ENCODE measurements at regions not wholly inside any gene's neighbourhood (a gene's known extent, or its start where the extent isn't known, plus 50 kb on each side); places are given as distances from the start of the nearest gene placed in this dataset.

DNA sequence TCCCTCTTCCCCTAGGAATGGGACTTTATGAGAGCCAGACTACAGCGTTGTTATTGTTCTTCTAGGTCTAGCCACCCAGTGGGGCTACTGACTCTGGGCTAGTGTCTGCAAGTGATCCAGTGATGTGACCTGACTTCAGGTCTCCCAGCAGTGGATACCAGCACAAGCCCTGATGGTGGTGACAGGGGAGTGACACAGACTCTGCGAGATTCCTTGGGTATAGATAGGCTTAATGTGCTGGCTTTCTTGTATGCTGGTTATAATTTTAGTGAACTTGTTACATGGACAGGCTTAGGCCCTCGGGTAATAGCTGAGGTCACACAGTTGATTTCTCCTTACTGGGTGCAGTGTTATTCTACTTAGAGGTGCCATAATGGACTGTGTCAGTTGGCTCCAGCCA lies 106.9 kb downstream of the TBC1D30 start:
- Histone ChIP-seq H3K4me1 (replicated peaks in 1 of 2) (no peaks in the 10 kb centered on the region), H3K27ac (no peak overlapping the region), H3K4me3 (no peak overlapping the region), H3K9me3 (replicated peaks in 1 of 3) (no peaks in the 10 kb centered on the region), H3K36me3 (replicated peaks in 1 of 2) (no peaks in the 10 kb centered on the region), H3K27me3 (no peaks in the 10 kb centered on the region)
- DNase-seq = no peak
- intact Hi-C loops (cut with DNase I) = no loop called here
- no peak for TF ChIP-seq POLR2A (IDR thresholded peaks at IDR 0.05)
- TF ChIP-seq, protein P1, sequence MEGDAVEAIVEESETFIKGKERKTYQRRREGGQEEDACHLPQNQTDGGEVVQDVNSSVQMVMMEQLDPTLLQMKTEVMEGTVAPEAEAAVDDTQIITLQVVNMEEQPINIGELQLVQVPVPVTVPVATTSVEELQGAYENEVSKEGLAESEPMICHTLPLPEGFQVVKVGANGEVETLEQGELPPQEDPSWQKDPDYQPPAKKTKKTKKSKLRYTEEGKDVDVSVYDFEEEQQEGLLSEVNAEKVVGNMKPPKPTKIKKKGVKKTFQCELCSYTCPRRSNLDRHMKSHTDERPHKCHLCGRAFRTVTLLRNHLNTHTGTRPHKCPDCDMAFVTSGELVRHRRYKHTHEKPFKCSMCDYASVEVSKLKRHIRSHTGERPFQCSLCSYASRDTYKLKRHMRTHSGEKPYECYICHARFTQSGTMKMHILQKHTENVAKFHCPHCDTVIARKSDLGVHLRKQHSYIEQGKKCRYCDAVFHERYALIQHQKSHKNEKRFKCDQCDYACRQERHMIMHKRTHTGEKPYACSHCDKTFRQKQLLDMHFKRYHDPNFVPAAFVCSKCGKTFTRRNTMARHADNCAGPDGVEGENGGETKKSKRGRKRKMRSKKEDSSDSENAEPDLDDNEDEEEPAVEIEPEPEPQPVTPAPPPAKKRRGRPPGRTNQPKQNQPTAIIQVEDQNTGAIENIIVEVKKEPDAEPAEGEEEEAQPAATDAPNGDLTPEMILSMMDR (IDR thresholded peaks at IDR 0.05) = no peak
- 93 to 97% (median 96%) methylated on average over 3 of the region's 3 CpGs for WGBS, 4 donors

DNA sequence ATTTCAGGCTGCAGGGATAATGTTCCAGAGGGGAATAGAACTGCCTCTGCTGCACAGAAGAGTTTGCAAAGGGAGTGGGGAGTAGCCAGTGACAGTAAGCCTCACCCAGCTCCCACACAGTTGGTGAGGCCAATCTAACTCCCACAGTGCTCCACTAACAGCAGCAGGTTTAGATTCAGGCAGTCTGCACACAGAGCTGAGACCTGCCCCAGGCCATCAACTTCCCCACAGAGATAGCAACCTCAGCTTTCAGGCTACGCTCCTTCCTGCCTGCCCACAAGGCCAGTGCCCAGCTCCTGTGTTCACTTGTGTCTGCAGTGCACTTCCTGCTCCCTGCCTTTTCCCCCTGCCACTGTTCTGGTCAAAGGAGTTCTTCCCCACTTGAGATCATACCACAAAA lies 107.5 kb downstream of the TBC1D30 start:
- no peak for TF ChIP-seq POLR2A (IDR thresholded peaks at IDR 0.05)
- TF ChIP-seq, protein P1 (IDR thresholded peaks at IDR 0.05) = no peak
- no peaks in the 10 kb centered on the region for H3K9me3 ChIP-seq (replicated peaks in 1 of 3)
- WGBS, 4 donors = 87 to 95% (median 88%) methylated on average over 1 of the region's 1 CpG
- H3K27ac ChIP-seq = no peak overlapping the region
- intact Hi-C loops (cut with DNase I) = no loop called here
- H3K36me3 ChIP-seq (replicated peaks in 1 of 2) = no peaks in the 10 kb centered on the region
- no peak overlapping the region for H3K4me3 ChIP-seq
- no peaks in the 10 kb centered on the region for H3K4me1 ChIP-seq (replicated peaks in 1 of 2)
- H3K27me3 ChIP-seq = no peaks in the 10 kb centered on the region
- no peak for DNase-seq

DNA sequence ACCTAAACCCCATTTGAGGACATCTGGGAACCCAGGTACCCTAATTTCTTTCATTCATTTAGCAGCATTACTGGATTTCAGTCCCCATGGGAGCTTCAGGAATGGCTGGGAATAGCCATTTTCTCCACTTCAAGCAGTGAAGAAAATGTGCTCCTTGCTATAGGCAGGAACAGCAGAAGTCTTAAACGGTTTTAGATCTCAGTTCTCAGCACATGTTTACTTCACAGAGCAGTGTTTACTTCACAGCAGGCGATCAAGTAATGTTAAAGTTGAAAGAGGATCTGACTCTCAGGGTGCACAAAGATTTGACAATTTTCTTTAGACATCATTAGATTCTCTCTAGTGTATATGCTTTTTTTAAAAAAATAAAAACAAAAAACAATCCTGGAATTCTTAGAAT lies 109.3 kb downstream of the TBC1D30 start:
- no peak overlapping the region for H3K27ac ChIP-seq
- H3K9me3 ChIP-seq (replicated peaks in 1 of 3) = no peaks in the 10 kb centered on the region
- no peak for DNase-seq
- TF ChIP-seq POLR2A (IDR thresholded peaks at IDR 0.05) = no peak
- TF ChIP-seq, protein P1 (IDR thresholded peaks at IDR 0.05) = no peak
- 57 to 63% (median 58%) methylated on average over 2 of the region's 2 CpGs for WGBS, 4 donors
- no peaks in the 10 kb centered on the region for H3K4me1 ChIP-seq (replicated peaks in 1 of 2)
- no peaks in the 10 kb centered on the region for H3K27me3 ChIP-seq
- H3K36me3 ChIP-seq (replicated peaks in 1 of 2) = no peaks in the 10 kb centered on the region
- no peak overlapping the region for H3K4me3 ChIP-seq
- intact Hi-C loops (cut with DNase I) = no loop called here

DNA sequence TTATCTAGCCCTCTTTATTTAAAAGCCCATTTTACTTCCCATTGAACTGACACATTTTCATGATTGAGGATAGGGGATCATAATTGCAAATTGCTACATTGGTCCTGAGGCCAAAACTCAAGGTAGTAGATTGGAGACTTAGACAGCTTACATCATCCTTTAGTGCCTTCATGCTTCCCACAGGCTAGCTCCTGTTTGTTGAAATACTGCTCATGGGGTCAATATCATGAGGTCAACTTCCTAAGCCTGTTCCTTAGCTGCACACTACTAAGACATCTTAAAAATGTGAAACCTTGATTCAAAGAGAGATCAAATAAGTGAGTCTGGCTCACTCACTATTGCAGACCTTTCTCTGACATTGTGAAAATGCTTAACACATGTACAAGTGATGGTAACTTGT lies 113.0 kb downstream of the TBC1D30 start:
- TF ChIP-seq, protein P1 (IDR thresholded peaks at IDR 0.05) = no peak
- Histone ChIP-seq H3K4me3 (no peak overlapping the region), H3K36me3 (replicated peaks in 1 of 2) (no peaks in the 10 kb centered on the region), H3K9me3 (replicated peaks in 1 of 3) (no peaks in the 10 kb centered on the region), H3K4me1 (replicated peaks in 1 of 2) (no peaks in the 10 kb centered on the region), H3K27ac (no peak overlapping the region), H3K27me3 (no peaks in the 10 kb centered on the region)
- intact Hi-C loops (cut with DNase I) = no loop called here
- no peak for DNase-seq

Measured in adrenal gland (tissue), 9 donors.